Liver (tissue), 8 donors: ENCODE measurements at regions not wholly inside any gene's neighbourhood (a gene's known extent, or its start where the extent isn't known, plus 50 kb on each side); places are given as distances from the start of the nearest gene placed in this dataset.

Experiments used
- DNase-seq: peaks from one replicate; pipeline ENCODE4 v3.0.0-alpha.2; 2017; ENCODE audit warnings: low spot score
- H3K27ac ChIP-seq, 2 donors: one replicate each; pipeline ENCODE4 v1.7.0; 2013; ENCODE audit warnings: inconsistent platforms in 2 of 2, low read length in 2 of 2, control low read depth in 1 of 2, low read depth in 1 of 2, mild to moderate bottlenecking in 1 of 2
- H3K27me3 ChIP-seq, 4 donors: one replicate each; pipeline versions ENCODE4 v1.6.1 to v1.7.0; 2013; ENCODE audit warnings: low read length in 3 of 4, inconsistent platforms in 1 of 4, mild to moderate bottlenecking in 1 of 4, moderate library complexity in 1 of 4; ENCODE audit not compliant: control insufficient read depth in 4 of 4, insufficient read depth in 4 of 4
- H3K36me3 ChIP-seq, 4 donors: one replicate each; pipeline versions ENCODE4 v1.6.1 to v1.7.0; 2013; ENCODE audit warnings: low read length in 3 of 4, mild to moderate bottlenecking in 3 of 4, low read depth in 1 of 4, moderate library complexity in 1 of 4; ENCODE audit not compliant: control insufficient read depth in 4 of 4, insufficient read depth in 3 of 4
- H3K4me1 ChIP-seq, 4 donors: one replicate each; pipeline versions ENCODE4 v1.6.1 to v1.7.0; 2013; ENCODE audit warnings: low read length in 3 of 4, mild to moderate bottlenecking in 3 of 4, moderate library complexity in 1 of 4; ENCODE audit not compliant: control insufficient read depth in 4 of 4, insufficient read depth in 4 of 4
- H3K4me3 ChIP-seq, 3 donors: one replicate each; pipeline versions ENCODE4 v1.6.1 to v1.7.0; 2013; ENCODE audit warnings: low read length in 3 of 3, control low read depth in 1 of 3, low read depth in 1 of 3, mild to moderate bottlenecking in 1 of 3
- H3K9ac ChIP-seq, 2 donors: one replicate each; pipeline ENCODE4 v1.7.0; 2013; ENCODE audit warnings: low read length in 2 of 2, mild to moderate bottlenecking in 2 of 2, moderate library complexity in 2 of 2, control low read depth in 1 of 2, low read depth in 1 of 2
- H3K9me3 ChIP-seq, 4 donors: one replicate each; pipeline versions ENCODE4 v1.6.1 to v1.7.0; 2013; ENCODE audit warnings: low read length in 3 of 4; ENCODE audit not compliant: control insufficient read depth in 4 of 4
- ATF3 ChIP-seq: IDR thresholded peaks from 2 replicates; pipeline ENCODE4 v1.6.1; 2016; ENCODE audit warnings: antibody characterized with exemption
- FOXA1 ChIP-seq: IDR thresholded peaks from 2 replicates; pipeline ENCODE4 v1.6.1; 2016; ENCODE audit warnings: antibody characterized with exemption
- FOXA2 ChIP-seq: IDR thresholded peaks from 2 replicates; pipeline ENCODE4 v1.6.1; 2016; ENCODE audit warnings: antibody characterized with exemption
- GABPA ChIP-seq, 2 donors: IDR thresholded peaks in 1 of 2; conservative IDR thresholded peaks in 1 of 2; 2 replicates each; pipeline ENCODE4 v1.6.1; 2016; ENCODE audit warnings: antibody characterized with exemption in 2 of 2, mild to moderate bottlenecking in 1 of 2, moderate library complexity in 1 of 2
- HNF4A ChIP-seq, 2 donors: conservative IDR thresholded peaks; 2 replicates each; pipeline ENCODE4 v1.6.1; 2016; ENCODE audit warnings: antibody characterized with exemption in 2 of 2, mild to moderate bottlenecking in 2 of 2
- HNF4G ChIP-seq: IDR thresholded peaks from 2 replicates; pipeline ENCODE4 v1.6.1; 2016; ENCODE audit warnings: antibody characterized with exemption
- JUND ChIP-seq, 2 donors: IDR thresholded peaks; 2 replicates each; pipeline ENCODE4 v1.6.1; 2016; ENCODE audit warnings: antibody characterized with exemption in 2 of 2
- NR2F2 ChIP-seq: IDR thresholded peaks from 2 replicates; pipeline ENCODE4 v1.6.1; 2016; ENCODE audit warnings: antibody characterized with exemption
- RAD21 ChIP-seq, 2 donors: IDR thresholded peaks; 2 replicates each; pipeline ENCODE4 v1.6.1; 2016; ENCODE audit warnings: antibody characterized with exemption in 2 of 2, mild to moderate bottlenecking in 2 of 2
- RXRA ChIP-seq, 2 donors: IDR thresholded peaks; 2 replicates each; pipeline ENCODE4 v1.6.1; 2017 to 2018; ENCODE audit warnings: antibody characterized with exemption in 2 of 2, mild to moderate bottlenecking in 1 of 2
- SP1 ChIP-seq: IDR thresholded peaks from 2 replicates; pipeline ENCODE4 v1.6.1; 2018; ENCODE audit warnings: antibody characterized with exemption, mild to moderate bottlenecking
- TAF1 ChIP-seq: conservative IDR thresholded peaks from 2 replicates; pipeline ENCODE4 v1.6.1; 2016; ENCODE audit warnings: antibody characterized with exemption, mild to moderate bottlenecking
- YY1 ChIP-seq: IDR thresholded peaks from 2 replicates; pipeline ENCODE4 v1.6.1; 2016; ENCODE audit warnings: antibody characterized with exemption, mild to moderate bottlenecking
- WGBS: extraction: QIAGEN DNeasy Blood & Tissue Kit; methylation state at CpG from one replicate; pipeline ENCODE4 v1.1.7; 2013; 5-methylcytosine and 5-hydroxymethylcytosine counted together
- TF ChIP-seq, protein P1 (sequence below): fragments of 150-350 bp; IDR thresholded peaks from 2 replicates; pipeline ENCODE4 v1.5.1; 2017; ENCODE audit warnings: improper control_type of control experiment, low read depth, low read length; ENCODE audit not compliant: missing input control
- TF ChIP-seq, protein P2 (sequence below): IDR thresholded peaks from 2 replicates; pipeline ENCODE4 v1.6.1; 2016; ENCODE audit warnings: antibody characterized with exemption, mild to moderate bottlenecking
- TF ChIP-seq, protein P3 (sequence below): IDR thresholded peaks from 2 replicates; pipeline ENCODE4 v1.6.1; 2016; ENCODE audit warnings: antibody characterized with exemption
- TF ChIP-seq, protein P4 (sequence below): IDR thresholded peaks from 2 replicates; pipeline ENCODE4 v1.6.1; 2016; ENCODE audit warnings: antibody characterized with exemption
- donor health status: healthy.
- donor health status: healthy.
- donor health status: healthy.
- donor health status: healthy.
- donor health status: healthy.

DNA sequence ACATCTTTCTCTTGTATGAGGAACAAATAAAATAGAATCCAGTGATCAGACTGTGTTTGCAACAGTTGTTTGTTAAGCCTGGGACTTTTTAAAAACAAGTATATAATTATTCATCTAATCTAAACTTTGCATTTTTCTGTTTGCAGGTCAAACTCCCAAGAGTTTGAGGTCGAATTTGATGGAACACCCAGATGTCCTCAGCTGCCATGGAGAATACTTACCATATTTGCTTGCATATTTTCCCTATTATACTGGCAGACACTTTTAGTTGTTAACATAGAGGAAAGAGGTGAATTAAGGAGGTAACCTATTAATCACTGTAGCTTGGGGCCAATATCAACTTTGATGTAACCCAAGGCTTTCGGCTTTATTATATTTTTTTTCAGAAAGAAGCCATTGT, 401.5 kb upstream of the DIPK2B start (continued):
- TF ChIP-seq, protein P1, sequence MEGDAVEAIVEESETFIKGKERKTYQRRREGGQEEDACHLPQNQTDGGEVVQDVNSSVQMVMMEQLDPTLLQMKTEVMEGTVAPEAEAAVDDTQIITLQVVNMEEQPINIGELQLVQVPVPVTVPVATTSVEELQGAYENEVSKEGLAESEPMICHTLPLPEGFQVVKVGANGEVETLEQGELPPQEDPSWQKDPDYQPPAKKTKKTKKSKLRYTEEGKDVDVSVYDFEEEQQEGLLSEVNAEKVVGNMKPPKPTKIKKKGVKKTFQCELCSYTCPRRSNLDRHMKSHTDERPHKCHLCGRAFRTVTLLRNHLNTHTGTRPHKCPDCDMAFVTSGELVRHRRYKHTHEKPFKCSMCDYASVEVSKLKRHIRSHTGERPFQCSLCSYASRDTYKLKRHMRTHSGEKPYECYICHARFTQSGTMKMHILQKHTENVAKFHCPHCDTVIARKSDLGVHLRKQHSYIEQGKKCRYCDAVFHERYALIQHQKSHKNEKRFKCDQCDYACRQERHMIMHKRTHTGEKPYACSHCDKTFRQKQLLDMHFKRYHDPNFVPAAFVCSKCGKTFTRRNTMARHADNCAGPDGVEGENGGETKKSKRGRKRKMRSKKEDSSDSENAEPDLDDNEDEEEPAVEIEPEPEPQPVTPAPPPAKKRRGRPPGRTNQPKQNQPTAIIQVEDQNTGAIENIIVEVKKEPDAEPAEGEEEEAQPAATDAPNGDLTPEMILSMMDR = no peak
- TF ChIP-seq RAD21 (IDR thresholded peaks at IDR 0.05) (no peak), YY1 (no peak)

- 73% methylated on average over 5 of the region's 5 CpGs for WGBS
- H3K4me3 ChIP-seq = no peak overlapping the region
- no peak for TF ChIP-seq RXRA (IDR thresholded peaks at IDR 0.05)
- TF ChIP-seq, protein P1 = no peak
- TF ChIP-seq JUND (IDR thresholded peaks at IDR 0.05) = no peak
- TF ChIP-seq, protein P2, sequence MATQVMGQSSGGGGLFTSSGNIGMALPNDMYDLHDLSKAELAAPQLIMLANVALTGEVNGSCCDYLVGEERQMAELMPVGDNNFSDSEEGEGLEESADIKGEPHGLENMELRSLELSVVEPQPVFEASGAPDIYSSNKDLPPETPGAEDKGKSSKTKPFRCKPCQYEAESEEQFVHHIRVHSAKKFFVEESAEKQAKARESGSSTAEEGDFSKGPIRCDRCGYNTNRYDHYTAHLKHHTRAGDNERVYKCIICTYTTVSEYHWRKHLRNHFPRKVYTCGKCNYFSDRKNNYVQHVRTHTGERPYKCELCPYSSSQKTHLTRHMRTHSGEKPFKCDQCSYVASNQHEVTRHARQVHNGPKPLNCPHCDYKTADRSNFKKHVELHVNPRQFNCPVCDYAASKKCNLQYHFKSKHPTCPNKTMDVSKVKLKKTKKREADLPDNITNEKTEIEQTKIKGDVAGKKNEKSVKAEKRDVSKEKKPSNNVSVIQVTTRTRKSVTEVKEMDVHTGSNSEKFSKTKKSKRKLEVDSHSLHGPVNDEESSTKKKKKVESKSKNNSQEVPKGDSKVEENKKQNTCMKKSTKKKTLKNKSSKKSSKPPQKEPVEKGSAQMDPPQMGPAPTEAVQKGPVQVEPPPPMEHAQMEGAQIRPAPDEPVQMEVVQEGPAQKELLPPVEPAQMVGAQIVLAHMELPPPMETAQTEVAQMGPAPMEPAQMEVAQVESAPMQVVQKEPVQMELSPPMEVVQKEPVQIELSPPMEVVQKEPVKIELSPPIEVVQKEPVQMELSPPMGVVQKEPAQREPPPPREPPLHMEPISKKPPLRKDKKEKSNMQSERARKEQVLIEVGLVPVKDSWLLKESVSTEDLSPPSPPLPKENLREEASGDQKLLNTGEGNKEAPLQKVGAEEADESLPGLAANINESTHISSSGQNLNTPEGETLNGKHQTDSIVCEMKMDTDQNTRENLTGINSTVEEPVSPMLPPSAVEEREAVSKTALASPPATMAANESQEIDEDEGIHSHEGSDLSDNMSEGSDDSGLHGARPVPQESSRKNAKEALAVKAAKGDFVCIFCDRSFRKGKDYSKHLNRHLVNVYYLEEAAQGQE = no peak
- TF ChIP-seq SP1 = no peak
- TF ChIP-seq NR2F2 = no peak
These were observed 400.4 kb upstream of the DIPK2B start for GRCh38 chrX:45601052-45601451.

DNA sequence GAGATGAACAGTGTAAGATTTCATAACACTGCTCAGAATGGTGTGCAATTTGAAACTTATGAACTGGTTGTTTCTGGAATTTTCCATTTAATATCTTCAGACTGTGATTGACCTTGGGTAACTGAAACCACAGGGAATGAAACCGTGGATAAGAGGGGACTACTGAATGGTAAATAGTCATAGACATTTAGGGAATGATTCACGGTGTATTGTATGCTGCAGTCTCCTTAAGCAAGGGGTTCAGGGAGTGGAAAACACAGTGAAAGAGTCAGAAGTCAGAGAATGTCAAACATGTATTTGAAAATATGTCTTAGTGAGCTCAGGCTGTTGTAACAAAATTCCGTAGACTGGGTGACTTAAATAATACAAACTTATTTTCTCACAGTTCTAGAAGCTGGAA, 398.2 kb upstream of the DIPK2B start:
- Histone ChIP-seq H3K9me3 (no peaks in the 10 kb centered on the region), H3K4me3 (no peak overlapping the region), H3K27ac (no peak overlapping the region), H3K27me3 (no peaks in the 10 kb centered on the region), H3K36me3 (no peaks in the 10 kb centered on the region), H3K9ac (no peak overlapping the region), H3K4me1 (no peaks in the 10 kb centered on the region)
- WGBS = 89% methylated on average over 3 of the region's 3 CpGs
- no peak for DNase-seq
- TF ChIP-seq ATF3 (no peak), TAF1 (no peak), FOXA1 (no peak), GABPA (IDR thresholded peaks at IDR 0.05 in 1 of 2, conservative IDR thresholded peaks at IDR 0.05 in 1 of 2) (no peak), NR2F2 (no peak), HNF4G (no peak), JUND (IDR thresholded peaks at IDR 0.05) (no peak), HNF4A (conservative IDR thresholded peaks at IDR 0.05) (no peak), SP1 (no peak), RXRA (IDR thresholded peaks at IDR 0.05) (no peak), FOXA2 (no peak), RAD21 (IDR thresholded peaks at IDR 0.05) (no peak)
- TF ChIP-seq, protein P1 = no peak
- TF ChIP-seq, protein P3, sequence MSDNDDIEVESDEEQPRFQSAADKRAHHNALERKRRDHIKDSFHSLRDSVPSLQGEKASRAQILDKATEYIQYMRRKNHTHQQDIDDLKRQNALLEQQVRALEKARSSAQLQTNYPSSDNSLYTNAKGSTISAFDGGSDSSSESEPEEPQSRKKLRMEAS = no peak
- TF ChIP-seq, protein P4, sequence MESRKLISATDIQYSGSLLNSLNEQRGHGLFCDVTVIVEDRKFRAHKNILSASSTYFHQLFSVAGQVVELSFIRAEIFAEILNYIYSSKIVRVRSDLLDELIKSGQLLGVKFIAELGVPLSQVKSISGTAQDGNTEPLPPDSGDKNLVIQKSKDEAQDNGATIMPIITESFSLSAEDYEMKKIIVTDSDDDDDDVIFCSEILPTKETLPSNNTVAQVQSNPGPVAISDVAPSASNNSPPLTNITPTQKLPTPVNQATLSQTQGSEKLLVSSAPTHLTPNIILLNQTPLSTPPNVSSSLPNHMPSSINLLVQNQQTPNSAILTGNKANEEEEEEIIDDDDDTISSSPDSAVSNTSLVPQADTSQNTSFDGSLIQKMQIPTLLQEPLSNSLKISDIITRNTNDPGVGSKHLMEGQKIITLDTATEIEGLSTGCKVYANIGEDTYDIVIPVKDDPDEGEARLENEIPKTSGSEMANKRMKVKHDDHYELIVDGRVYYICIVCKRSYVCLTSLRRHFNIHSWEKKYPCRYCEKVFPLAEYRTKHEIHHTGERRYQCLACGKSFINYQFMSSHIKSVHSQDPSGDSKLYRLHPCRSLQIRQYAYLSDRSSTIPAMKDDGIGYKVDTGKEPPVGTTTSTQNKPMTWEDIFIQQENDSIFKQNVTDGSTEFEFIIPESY = no peak

More at GRCh38 chrX:45601052-45601451, 400.4 kb upstream of the DIPK2B start:
- Histone ChIP-seq H3K9ac (no peak overlapping the region), H3K4me1 (no peaks in the 10 kb centered on the region), H3K36me3 (no peaks in the 10 kb centered on the region), H3K27ac (no peak overlapping the region), H3K9me3 (peaks cover 0 to 2% (median under 1%) of the 10 kb centered on the region in 4 donors), H3K27me3 (no peaks in the 10 kb centered on the region)
- no peak for DNase-seq
